GM12875 (cell line): ENCODE measurements at regions not wholly inside any gene's neighbourhood (a gene's known extent, or its start where the extent isn't known, plus 50 kb on each side); places are given as distances from the start of the nearest gene placed in this dataset.
"Not testable (repeated sequence)": the region's sequence is repeated elsewhere in the genome, so short reads cannot be mapped to it uniquely, and the experiment has no call there.

Source experiments
- H3K4me3 ChIP-seq: one replicate; pipeline ENCODE4 v1.5.1; 2011; ENCODE audit warnings: low read depth, low read length, control low read depth
- CTCF ChIP-seq: IDR thresholded peaks from 2 replicates; pipeline ENCODE4 v1.5.1; 2011; ENCODE audit warnings: low read depth, mild to moderate bottlenecking, control low read depth, inconsistent platforms, low read length, moderate library complexity, borderline replicate concordance; ENCODE audit not compliant: insufficient read depth

DNA sequence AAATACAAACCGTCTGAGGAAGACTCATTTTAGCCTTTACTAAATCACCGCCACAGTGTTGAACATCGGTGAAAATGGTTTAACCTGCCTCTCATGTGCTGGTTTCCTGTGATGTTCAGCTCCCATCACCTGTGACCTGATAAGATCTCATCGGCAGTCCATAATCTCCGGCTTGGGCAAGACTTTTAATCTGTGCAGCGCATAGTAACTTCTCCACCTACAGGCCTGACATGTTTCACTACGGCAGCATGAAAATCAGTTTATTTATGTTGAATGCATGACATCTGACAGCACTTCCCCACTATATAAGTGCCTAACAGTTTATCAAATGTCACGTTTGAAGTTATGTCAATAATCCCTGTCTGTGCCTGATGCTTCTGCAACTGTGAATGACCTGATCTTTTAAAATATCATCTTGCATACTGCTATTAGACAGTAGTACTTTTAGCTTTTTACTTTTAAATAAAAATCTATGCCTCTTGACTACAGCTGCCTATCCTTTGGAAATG, 1919.8 kb upstream of the AGA start:
- no peak for TF ChIP-seq CTCF
- no peak overlapping the region for H3K4me3 ChIP-seq

DNA sequence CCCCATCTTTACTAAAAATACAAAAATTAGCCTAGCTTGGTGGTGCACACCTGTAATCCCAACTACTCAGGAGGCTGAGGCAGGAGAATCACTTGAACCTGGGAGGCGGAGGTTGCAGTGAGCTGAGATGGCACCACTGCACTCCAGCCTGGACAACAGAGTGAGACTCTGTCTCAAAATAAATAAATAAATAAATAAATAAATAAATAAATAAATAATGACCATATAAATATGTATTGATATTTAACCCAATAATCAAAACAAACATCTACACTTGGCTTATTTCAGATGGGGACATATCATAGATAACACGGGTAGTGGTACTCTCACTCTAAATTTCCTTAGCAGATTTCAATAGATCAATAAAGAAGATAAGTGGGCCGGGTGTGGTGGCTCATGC, 1923.7 kb upstream of the AGA start:
- H3K4me3 ChIP-seq: not testable (repeated sequence)

- TF ChIP-seq CTCF: no peak
- H3K4me3 ChIP-seq: no peak overlapping the region
These were observed 1930.0 kb upstream of the AGA start for GRCh38 chr4:179372242-179372641.

GRCh38 chr4:179372746-179373145, 1930.5 kb upstream of the AGA start:
- H3K4me3 ChIP-seq: no peak overlapping the region
- TF ChIP-seq CTCF: no peak

GRCh38 chr4:179378847-179379246, 1936.6 kb upstream of the AGA start:
- not testable (repeated sequence) for H3K4me3 ChIP-seq

DNA sequence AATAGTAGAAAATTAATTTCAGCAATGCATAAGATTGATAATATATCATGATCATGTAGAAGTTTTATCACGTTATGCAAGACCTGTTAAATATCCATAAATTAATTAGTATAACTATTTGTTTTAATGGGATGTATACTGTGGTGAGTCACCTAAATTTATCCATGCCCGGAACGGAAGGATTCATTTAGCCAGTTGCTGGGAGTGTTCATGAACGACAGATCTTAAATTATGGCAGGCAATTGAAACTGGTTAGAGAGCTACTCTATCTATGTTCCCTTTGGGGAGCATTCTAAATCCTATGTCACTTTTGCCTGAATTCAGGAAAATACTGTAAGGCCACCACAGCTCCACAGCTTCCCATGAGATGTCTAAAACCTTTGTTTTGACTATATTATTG, 1950.5 kb upstream of the AGA start:
- no peak overlapping the region for H3K4me3 ChIP-seq
- TF ChIP-seq CTCF: no peak

DNA sequence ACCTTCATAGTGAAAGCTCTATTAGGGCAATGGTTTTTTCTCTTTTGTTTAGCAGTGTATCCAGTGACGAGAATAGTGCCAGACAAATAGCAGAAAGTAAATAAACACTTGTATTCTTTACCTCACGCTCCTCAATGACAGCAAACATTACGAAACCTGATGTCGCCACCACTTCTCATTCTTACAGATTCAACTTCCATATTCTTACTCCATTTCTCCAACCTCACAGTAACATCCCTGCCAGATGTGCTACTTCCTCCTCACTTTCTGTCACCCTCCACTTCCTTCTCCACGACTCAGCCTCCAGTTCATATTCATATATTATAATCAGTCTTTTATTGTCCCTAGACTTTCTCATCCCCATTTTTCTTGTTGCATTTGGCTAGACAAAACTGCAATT, 1956.2 kb upstream of the AGA start:
- no peak for TF ChIP-seq CTCF

DNA sequence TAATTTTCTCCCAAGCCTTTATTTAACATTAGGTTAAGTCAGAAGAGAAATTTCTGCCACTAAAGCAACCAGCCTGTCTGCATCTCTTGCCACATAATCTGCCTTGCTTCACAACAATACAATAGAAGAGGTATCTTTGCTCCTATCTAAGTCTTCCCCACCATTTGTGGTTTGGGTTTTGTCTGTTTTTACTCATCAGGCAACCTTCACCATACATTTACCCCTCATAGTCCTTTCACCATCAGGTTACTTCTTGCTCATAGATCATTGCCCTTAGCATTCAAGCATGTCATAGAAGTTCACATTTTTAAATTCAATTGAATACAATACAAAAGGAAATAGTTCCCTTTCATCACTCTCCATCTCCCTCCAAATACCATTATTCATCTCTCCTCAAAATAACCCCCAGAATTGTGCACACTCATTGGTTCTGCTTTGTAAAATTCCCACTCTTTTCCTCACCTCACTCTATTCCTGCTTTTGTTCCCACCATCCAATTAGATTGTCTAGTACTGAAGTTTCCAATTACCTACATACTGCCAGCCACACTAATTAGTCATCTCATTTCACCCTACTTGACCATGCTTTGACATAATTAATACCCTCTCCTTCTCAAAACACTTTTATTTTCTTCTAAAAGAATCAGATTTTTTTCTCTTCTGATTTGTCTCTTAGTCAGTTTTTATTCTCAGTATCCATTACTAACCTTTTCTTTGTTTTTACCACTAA, 1957.0 kb upstream of the AGA start:
- no peak overlapping the region for H3K4me3 ChIP-seq
- no peak for TF ChIP-seq CTCF

More for the DNA sequence above, 1956.2 kb upstream of the AGA start:
- no peak overlapping the region for H3K4me3 ChIP-seq
